OCI-LY7 (cell line): ENCODE measurements at regions not wholly inside any gene's neighbourhood (a gene's known extent, or its start where the extent isn't known, plus 50 kb on each side); places are given as distances from the start of the nearest gene placed in this dataset.

Experiments used
- BruUV-seq: library from RNA; stranded (reverse); fragments of 400-500 nt; replicated peaks from 2 replicates; lab custom pipeline; 2021; lab: Mats Ljungman, UMichigan
- CTCF ChIA-PET: fragments of 300-600 bp; sonication (Branson Sonifier 250); formaldehyde crosslinking; loops from one replicate; lab custom pipeline; 2022; ENCODE audit warnings: antibody characterized with exemption; ENCODE audit not compliant: unreplicated experiment; lab: Charles Lee
- POLR2A ChIA-PET: fragments of 300-600 bp; sonication (Branson Sonifier 250); formaldehyde crosslinking; loops from one replicate; lab custom pipeline; 2022; ENCODE audit warnings: antibody characterized with exemption; lab: Charles Lee
- DNase-seq: peaks from one replicate; pipeline ENCODE4 v3.0.0-alpha.2; 2015; ENCODE audit warnings: low spot score
- H2AFZ ChIP-seq: fragments of 200-600 bp; sonication (generic), shearing (Covaris generic); 2 replicates; pipeline ENCODE4 v1.6.1; 2014; ENCODE audit warnings: mild to moderate bottlenecking, antibody characterized with exemption, low read length, moderate library complexity
- H3K27ac ChIP-seq: fragments of 200-600 bp; sonication (generic); 2 replicates; pipeline ENCODE4 v1.5.1; 2014; ENCODE audit warnings: mixed run types, low read depth, mild to moderate bottlenecking, moderate library complexity, low read length, inconsistent platforms; ENCODE audit not compliant: poor library complexity, severe bottlenecking
- H3K36me3 ChIP-seq: fragments of 200-600 bp; sonication (generic); 2 replicates; pipeline ENCODE4 v1.6.1; 2014; ENCODE audit warnings: mild to moderate bottlenecking, antibody characterized with exemption, low read length, moderate library complexity, mixed read lengths; ENCODE audit not compliant: insufficient read depth
- H3K4me1 ChIP-seq: fragments of 200-600 bp; sonication (generic); 2 replicates; pipeline ENCODE4 v1.5.1; 2014; ENCODE audit warnings: mild to moderate bottlenecking, low read length; ENCODE audit not compliant: insufficient read depth, poor library complexity, severe bottlenecking
- H3K4me2 ChIP-seq: fragments of 200-600 bp; sonication (generic); 2 replicates; pipeline ENCODE4 v1.6.1; 2014; ENCODE audit warnings: mild to moderate bottlenecking, low read length
- H3K4me3 ChIP-seq: fragments of 200-600 bp; sonication (generic); 2 replicates; pipeline ENCODE4 v1.5.1; 2014; ENCODE audit warnings: mild to moderate bottlenecking, low read depth, low read length; ENCODE audit not compliant: poor library complexity, severe bottlenecking
- H3K79me2 ChIP-seq: fragments of 200-600 bp; sonication (generic); 2 replicates; pipeline ENCODE4 v1.6.1; 2016; ENCODE audit warnings: low read depth, mild to moderate bottlenecking, low read length, moderate library complexity, mixed read lengths; ENCODE audit not compliant: insufficient read depth
- H3K9me2 ChIP-seq: fragments of 200-600 bp; sonication (generic); 2 replicates; pipeline ENCODE4 v1.6.1; 2016; ENCODE audit warnings: mild to moderate bottlenecking, low read length, mixed read lengths; ENCODE audit not compliant: insufficient read depth
- H3K9me3 ChIP-seq: fragments of 200-600 bp; sonication (generic); 2 replicates; pipeline ENCODE4 v1.6.1; 2014; ENCODE audit warnings: mild to moderate bottlenecking, mixed run types, low read length, mixed read lengths
- H4K20me1 ChIP-seq: fragments of 200-600 bp; sonication (generic); 2 replicates; pipeline ENCODE4 v1.6.1; 2014; ENCODE audit warnings: mild to moderate bottlenecking, antibody characterized with exemption, low read length, moderate library complexity, mixed read lengths; ENCODE audit not compliant: insufficient read depth
- EZH2phosphoT487 ChIP-seq: fragments of 200-600 bp; sonication (generic); IDR thresholded peaks from 2 replicates; pipeline ENCODE4 v1.6.1; 2018; ENCODE audit warnings: low read depth, borderline replicate concordance, mild to moderate bottlenecking, mixed run types, antibody characterized with exemption, low read length, moderate library complexity, mixed read lengths
- intact Hi-C: fragments of 100-400 bp; cut with micrococcal nuclease; formaldehyde crosslinking; loops from one replicate; pipeline ENCODE4 v1.10.0; 2022; ENCODE audit not compliant: unreplicated experiment
- TF ChIP-seq, protein P1 (sequence below): fragments of 200-600 bp; sonication (generic); conservative IDR thresholded peaks from 2 replicates; pipeline ENCODE4 v1.5.1; 2014; ENCODE audit warnings: mild to moderate bottlenecking, antibody characterized with exemption, low read length, moderate library complexity, mixed read lengths

DNA sequence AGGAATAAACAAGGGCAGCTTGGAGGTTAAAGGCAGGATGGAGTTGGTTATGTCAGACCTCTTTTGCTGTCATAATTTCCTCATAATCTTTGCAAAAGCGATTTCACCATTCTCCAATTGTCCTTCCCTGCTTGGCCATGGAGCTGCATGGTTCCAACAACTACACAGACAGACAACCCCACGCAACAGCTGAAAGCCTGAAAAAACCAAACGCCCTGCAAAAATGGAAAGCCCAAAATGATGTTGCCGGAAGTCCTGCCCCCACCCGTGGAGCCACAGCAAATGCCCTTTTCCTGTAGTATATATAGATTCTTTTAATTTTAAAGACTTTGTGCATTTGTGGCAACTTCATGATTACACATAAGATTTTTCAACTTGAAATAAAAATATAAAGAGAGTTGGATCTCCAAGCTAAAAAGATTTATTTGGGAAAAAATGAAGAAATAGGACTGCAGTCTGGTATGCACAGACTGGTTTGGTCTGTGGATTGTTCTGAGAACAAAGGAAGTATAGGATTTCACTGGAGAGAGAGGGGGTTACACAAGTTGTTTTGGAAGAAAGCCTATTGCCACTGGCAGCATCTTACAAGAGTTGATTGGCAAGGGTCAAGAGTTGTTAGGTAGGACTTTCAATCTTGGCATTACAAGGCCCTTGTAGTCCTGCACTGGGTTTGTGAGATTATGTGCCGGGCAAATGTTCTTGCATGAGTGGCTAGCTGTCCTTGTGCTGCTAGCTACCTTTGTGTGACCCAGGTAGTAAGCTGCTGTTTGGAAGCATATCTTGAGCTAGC lies 190.0 kb downstream of the C6orf118 start:
- Histone ChIP-seq H3K27ac (no peak overlapping the region), H3K4me3 (no peak overlapping the region), H3K9me2 (no peaks in the 10 kb centered on the region), H3K79me2 (no peaks in the 10 kb centered on the region), H3K9me3 (no peaks in the 10 kb centered on the region), H2AFZ (no peak overlapping the region), H3K4me2 (no peak overlapping the region), H3K4me1 (no peaks in the 10 kb centered on the region), H4K20me1 (no peaks in the 10 kb centered on the region), H3K36me3 (no peaks in the 10 kb centered on the region)
- no peak for DNase-seq
- ChIA-PET POLR2A (interaction anchor here (0.6 kb wide), 1 partner anchor 260 kb away, joined by 3 read pairs; no protein-coding TSS in a partner anchor), CTCF (no interaction called here)
- intact Hi-C loops, result no loop called here
- TF ChIP-seq EZH2phosphoT487, result no peak
- TF ChIP-seq, protein P1, sequence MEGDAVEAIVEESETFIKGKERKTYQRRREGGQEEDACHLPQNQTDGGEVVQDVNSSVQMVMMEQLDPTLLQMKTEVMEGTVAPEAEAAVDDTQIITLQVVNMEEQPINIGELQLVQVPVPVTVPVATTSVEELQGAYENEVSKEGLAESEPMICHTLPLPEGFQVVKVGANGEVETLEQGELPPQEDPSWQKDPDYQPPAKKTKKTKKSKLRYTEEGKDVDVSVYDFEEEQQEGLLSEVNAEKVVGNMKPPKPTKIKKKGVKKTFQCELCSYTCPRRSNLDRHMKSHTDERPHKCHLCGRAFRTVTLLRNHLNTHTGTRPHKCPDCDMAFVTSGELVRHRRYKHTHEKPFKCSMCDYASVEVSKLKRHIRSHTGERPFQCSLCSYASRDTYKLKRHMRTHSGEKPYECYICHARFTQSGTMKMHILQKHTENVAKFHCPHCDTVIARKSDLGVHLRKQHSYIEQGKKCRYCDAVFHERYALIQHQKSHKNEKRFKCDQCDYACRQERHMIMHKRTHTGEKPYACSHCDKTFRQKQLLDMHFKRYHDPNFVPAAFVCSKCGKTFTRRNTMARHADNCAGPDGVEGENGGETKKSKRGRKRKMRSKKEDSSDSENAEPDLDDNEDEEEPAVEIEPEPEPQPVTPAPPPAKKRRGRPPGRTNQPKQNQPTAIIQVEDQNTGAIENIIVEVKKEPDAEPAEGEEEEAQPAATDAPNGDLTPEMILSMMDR, result no peak
- BruUV-seq, result no TSS peak

DNA sequence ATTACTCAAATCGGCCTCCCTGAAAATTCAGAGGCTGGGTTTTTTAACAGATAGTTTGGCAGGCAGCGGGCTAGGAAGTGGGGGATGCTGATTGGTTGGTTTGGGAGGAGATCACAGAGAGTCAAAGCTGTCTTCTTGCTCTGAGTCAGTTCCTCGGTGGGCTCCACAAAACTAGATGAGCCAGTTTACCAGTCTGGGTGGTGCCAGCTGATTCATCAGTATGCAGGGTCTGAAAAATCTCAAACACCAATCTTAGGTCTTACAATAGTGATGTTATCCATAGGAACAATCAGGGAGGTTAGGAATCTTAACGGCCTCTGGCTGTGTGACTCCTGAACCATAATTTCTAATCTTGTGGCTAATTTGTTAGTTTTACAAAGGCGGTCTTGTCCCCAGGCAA lies 190.7 kb downstream of the C6orf118 start:
- H3K9me3 ChIP-seq, result no peaks in the 10 kb centered on the region
- CTCF ChIA-PET, result no interaction called here
- TF ChIP-seq, protein P1, result no peak
- no peak for TF ChIP-seq EZH2phosphoT487
- no TSS peak for BruUV-seq
- H3K4me3 ChIP-seq, result no peak overlapping the region
- H3K4me2 ChIP-seq, result no peak overlapping the region
- H3K27ac ChIP-seq, result no peak overlapping the region
- H3K4me1 ChIP-seq, result no peaks in the 10 kb centered on the region
- no peaks in the 10 kb centered on the region for H3K79me2 ChIP-seq
- no peak overlapping the region for H2AFZ ChIP-seq
- POLR2A ChIA-PET, result no interaction called here
- no peak for DNase-seq
- H3K9me2 ChIP-seq, result no peaks in the 10 kb centered on the region
- no peaks in the 10 kb centered on the region for H3K36me3 ChIP-seq
- intact Hi-C loops, result no loop called here
- no peaks in the 10 kb centered on the region for H4K20me1 ChIP-seq

DNA sequence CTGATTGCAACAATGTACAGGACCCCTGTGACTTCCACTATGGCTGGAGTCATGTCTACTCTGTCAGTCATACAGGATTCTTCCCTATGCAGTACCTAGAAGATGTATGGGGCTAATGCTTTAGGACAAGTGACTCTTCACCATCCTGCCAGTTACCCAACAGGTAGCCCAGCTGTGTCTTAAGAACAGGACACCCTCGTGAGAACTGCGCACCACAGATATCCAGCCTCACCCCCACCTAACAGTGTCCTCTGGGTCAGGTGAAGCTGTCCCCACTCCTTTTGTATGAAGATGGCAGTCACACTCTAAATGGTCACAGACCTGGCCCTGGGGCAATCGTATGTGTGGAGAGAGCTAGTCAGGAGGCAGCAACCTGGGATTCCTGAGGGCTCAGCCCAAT lies 191.6 kb downstream of the C6orf118 start:
- Histone ChIP-seq H3K36me3 (no peaks in the 10 kb centered on the region), H2AFZ (no peak overlapping the region), H3K27ac (no peak overlapping the region), H3K79me2 (no peaks in the 10 kb centered on the region), H3K4me1 (no peaks in the 10 kb centered on the region), H3K9me2 (no peaks in the 10 kb centered on the region), H3K9me3 (no peaks in the 10 kb centered on the region), H4K20me1 (no peaks in the 10 kb centered on the region), H3K4me3 (no peak overlapping the region), H3K4me2 (no peak overlapping the region)
- POLR2A ChIA-PET, result no interaction called here
- BruUV-seq, result no TSS peak
- DNase-seq, result no peak
- no peak for TF ChIP-seq EZH2phosphoT487
- TF ChIP-seq, protein P1, result no peak
- CTCF ChIA-PET, result no interaction called here
- intact Hi-C loops, result no loop called here
